WTC11 (cell line): ENCODE measurements at regions not wholly inside any gene's neighbourhood (a gene's known extent, or its start where the extent isn't known, plus 50 kb on each side); places are given as distances from the start of the nearest gene placed in this dataset.

ENCODE experiments used
- ATAC-seq: fragments of 200-7000 bp; cut with Tn5 transposase; 2 replicates; pipeline ENCODE4 v1.10.0; 2021; ENCODE audit warnings: mild to moderate bottlenecking, moderate library complexity
- CTCF ChIA-PET: fragments of 300-600 bp; sonication (Branson Sonifier 250); formaldehyde crosslinking; loops from one replicate; lab custom pipeline; 2021; ENCODE audit warnings: antibody characterized with exemption; lab: Charles Lee
- POLR2A ChIA-PET: fragments of 350-600 bp; sonication (Branson Sonifier 250); formaldehyde crosslinking; loops from one replicate; lab custom pipeline; 2021; ENCODE audit warnings: antibody characterized with exemption; lab: Charles Lee
- DNase-seq: peaks from one replicate; pipeline ENCODE4 v3.0.0; 2021; ENCODE audit warnings: low spot score
- H3K27ac Mint-ChIP-seq: 2 replicates; pipeline ENCODE4 v1.8.0; 2021; ENCODE audit warnings: mixed read lengths
- H3K27me3 Mint-ChIP-seq: 2 replicates; pipeline ENCODE4 v1.8.0; 2021; ENCODE audit warnings: low read depth, mild to moderate bottlenecking, moderate library complexity, mixed read lengths
- H3K36me3 Mint-ChIP-seq: 2 replicates; pipeline ENCODE4 v1.8.0; 2021; ENCODE audit warnings: mixed read lengths
- H3K4me1 Mint-ChIP-seq: 2 replicates; pipeline ENCODE4 v1.8.0; 2022; ENCODE audit warnings: mixed read lengths
- H3K4me3 Mint-ChIP-seq: 2 replicates; pipeline ENCODE4 v1.8.0; 2021; ENCODE audit warnings: mild to moderate bottlenecking, moderate library complexity, mixed read lengths
- H3K9me3 Mint-ChIP-seq: 2 replicates; pipeline ENCODE4 v1.8.0; 2021; ENCODE audit warnings: mixed read lengths
- CREM ChIP-seq: sonication (generic); formaldehyde crosslinking; IDR thresholded peaks from 2 replicates; pipeline ENCODE4 v1.8.1; 2022; ENCODE audit warnings: mild to moderate bottlenecking, missing genetic modification reagents, moderate library complexity
- ELF4 ChIP-seq: sonication (generic); formaldehyde crosslinking; IDR thresholded peaks from 2 replicates; pipeline ENCODE4 v1.8.1; 2022; ENCODE audit warnings: low read depth, mild to moderate bottlenecking, moderate library complexity, missing genetic modification reagents
- EMX1 ChIP-seq: fragments of 250-450 bp; sonication (Bioruptor Pico); IDR thresholded peaks from 2 replicates; pipeline ENCODE4 v1.8.0; 2021; ENCODE audit warnings: mild to moderate bottlenecking
- ESRRA ChIP-seq: sonication (generic); formaldehyde crosslinking; IDR thresholded peaks from 2 replicates; pipeline ENCODE4 v1.8.1; 2022; ENCODE audit warnings: mild to moderate bottlenecking, missing genetic modification reagents, borderline replicate concordance
- FOXJ3 ChIP-seq: sonication (generic); formaldehyde crosslinking; IDR thresholded peaks from 2 replicates; pipeline ENCODE4 v1.9.0; 2021; ENCODE audit warnings: missing genetic modification reagents, mild to moderate bottlenecking, borderline replicate concordance
- GRHL2 ChIP-seq: fragments of 250-450 bp; sonication (Bioruptor Pico); IDR thresholded peaks from 2 replicates; pipeline ENCODE4 v1.8.0; 2022; ENCODE audit warnings: mild to moderate bottlenecking, moderate library complexity; ENCODE audit not compliant: insufficient replicate concordance, severe bottlenecking
- GTF2I ChIP-seq: fragments of 250-450 bp; sonication (Bioruptor Pico); conservative IDR thresholded peaks from 2 replicates; pipeline ENCODE4 v1.4.0; 2021; ENCODE audit warnings: mild to moderate bottlenecking
- MXD4 ChIP-seq: fragments of 250-450 bp; sonication (Bioruptor Pico); IDR thresholded peaks from 2 replicates; pipeline ENCODE4 v1.8.0; 2021; ENCODE audit warnings: mild to moderate bottlenecking, moderate library complexity, borderline replicate concordance
- NFATC4 ChIP-seq: fragments of 250-450 bp; sonication (Bioruptor Pico); IDR thresholded peaks from 2 replicates; pipeline ENCODE4 v1.9.0; 2021; ENCODE audit warnings: mild to moderate bottlenecking
- NR1H2 ChIP-seq: sonication (generic); formaldehyde crosslinking; IDR thresholded peaks from 2 replicates; pipeline ENCODE4 v1.9.0; 2021; ENCODE audit warnings: mild to moderate bottlenecking, moderate library complexity, missing genetic modification reagents
- NR2C2 ChIP-seq: sonication (generic); formaldehyde crosslinking; IDR thresholded peaks from 2 replicates; pipeline ENCODE4 v1.8.0; 2022; ENCODE audit warnings: mild to moderate bottlenecking, missing genetic modification reagents
- RELA ChIP-seq: sonication (generic); formaldehyde crosslinking; IDR thresholded peaks from 2 replicates; pipeline ENCODE4 v1.8.1; 2022; ENCODE audit warnings: missing genetic modification reagents, mild to moderate bottlenecking, borderline replicate concordance
- SOX15 ChIP-seq: fragments of 250-450 bp; sonication (Bioruptor Pico); IDR thresholded peaks from 2 replicates; pipeline ENCODE4 v1.9.0; 2021; ENCODE audit warnings: mild to moderate bottlenecking
- SP1 ChIP-seq: sonication (generic); formaldehyde crosslinking; conservative IDR thresholded peaks from 2 replicates; pipeline ENCODE4 v1.8.1; 2022; ENCODE audit warnings: missing genetic modification reagents
- TP53 ChIP-seq: sonication (generic); formaldehyde crosslinking; IDR thresholded peaks from 2 replicates; pipeline ENCODE4 v1.8.1; 2023; ENCODE audit warnings: mild to moderate bottlenecking, missing genetic modification reagents
- ZNF219 ChIP-seq: sonication (generic); formaldehyde crosslinking; IDR thresholded peaks from 2 replicates; pipeline ENCODE4 v1.8.0; 2023; ENCODE audit warnings: missing genetic modification reagents, mild to moderate bottlenecking, borderline replicate concordance
- ZNF232 ChIP-seq: sonication (generic); formaldehyde crosslinking; IDR thresholded peaks from 2 replicates; pipeline ENCODE4 v1.8.0; 2022; ENCODE audit warnings: mild to moderate bottlenecking, missing genetic modification reagents
- ZNF263 ChIP-seq: sonication (generic); formaldehyde crosslinking; IDR thresholded peaks from 2 replicates; pipeline ENCODE4 v1.8.1; 2022; ENCODE audit warnings: low read depth, mild to moderate bottlenecking, moderate library complexity, missing genetic modification reagents
- ZNF671 ChIP-seq: fragments of 250-450 bp; sonication (Bioruptor Pico); IDR thresholded peaks from 2 replicates; pipeline ENCODE4 v1.8.0; 2021; ENCODE audit warnings: mild to moderate bottlenecking
- TF ChIP-seq, protein P1 (sequence below): sonication (generic); formaldehyde crosslinking; IDR thresholded peaks from 2 replicates; pipeline ENCODE4 v1.8.1; 2022; ENCODE audit warnings: mild to moderate bottlenecking, missing genetic modification reagents, moderate library complexity, borderline replicate concordance
- TF ChIP-seq, protein P2 (sequence below): fragments of 250-450 bp; sonication (Bioruptor Pico); IDR thresholded peaks from 2 replicates; pipeline ENCODE4 v1.9.0; 2021; ENCODE audit warnings: moderate library complexity, mild to moderate bottlenecking, inconsistent platforms, borderline replicate concordance
- TF ChIP-seq, protein P3 (sequence below): sonication (generic); formaldehyde crosslinking; IDR thresholded peaks from 2 replicates; pipeline ENCODE4 v1.8.1; 2023; ENCODE audit warnings: mild to moderate bottlenecking, missing genetic modification reagents

DNA sequence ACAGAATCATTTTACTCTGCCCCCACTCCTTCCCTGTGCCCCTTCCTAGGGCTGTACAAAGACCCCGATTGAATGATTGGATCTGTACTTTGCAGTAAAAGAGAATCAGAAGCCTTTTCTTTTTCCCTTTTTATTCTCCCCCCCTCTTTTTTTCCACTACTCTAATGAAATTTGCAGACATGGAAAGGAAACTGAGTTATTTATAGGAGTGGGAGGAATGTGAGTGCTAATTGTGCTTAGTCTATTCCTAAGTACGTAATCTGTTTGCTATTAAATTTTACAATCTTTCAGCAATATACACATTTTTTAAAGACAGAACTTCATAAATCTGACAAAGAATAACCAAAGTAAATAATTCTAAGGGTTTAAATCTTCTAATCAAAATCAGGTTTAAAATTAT is 314.3 kb downstream of the MAP2K6 start:
- CTCF ChIA-PET, result no interaction called here
- no peaks in the 10 kb centered on the region for H3K27me3 Mint-ChIP-seq
- TF ChIP-seq MXD4 (CRISPR knock-in tag), result no peak
- TF ChIP-seq ZNF219 (CRISPR knock-in tag), result no peak
- no peak for TF ChIP-seq FOXJ3
- TF ChIP-seq, protein P1, sequence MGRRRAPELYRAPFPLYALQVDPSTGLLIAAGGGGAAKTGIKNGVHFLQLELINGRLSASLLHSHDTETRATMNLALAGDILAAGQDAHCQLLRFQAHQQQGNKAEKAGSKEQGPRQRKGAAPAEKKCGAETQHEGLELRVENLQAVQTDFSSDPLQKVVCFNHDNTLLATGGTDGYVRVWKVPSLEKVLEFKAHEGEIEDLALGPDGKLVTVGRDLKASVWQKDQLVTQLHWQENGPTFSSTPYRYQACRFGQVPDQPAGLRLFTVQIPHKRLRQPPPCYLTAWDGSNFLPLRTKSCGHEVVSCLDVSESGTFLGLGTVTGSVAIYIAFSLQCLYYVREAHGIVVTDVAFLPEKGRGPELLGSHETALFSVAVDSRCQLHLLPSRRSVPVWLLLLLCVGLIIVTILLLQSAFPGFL (CRISPR knock-in tag), result no peak
- TF ChIP-seq, all 79 proteins: peak for 0
- Mint-ChIP-seq H3K36me3 (no peaks in the 10 kb centered on the region), H3K4me3 (no peak overlapping the region), H3K9me3 (no peaks in the 10 kb centered on the region), H3K27ac (no peak overlapping the region), H3K4me1 (no peaks in the 10 kb centered on the region)
- POLR2A ChIA-PET, result no interaction called here
- ATAC-seq (no peak), DNase-seq (no peak)

DNA sequence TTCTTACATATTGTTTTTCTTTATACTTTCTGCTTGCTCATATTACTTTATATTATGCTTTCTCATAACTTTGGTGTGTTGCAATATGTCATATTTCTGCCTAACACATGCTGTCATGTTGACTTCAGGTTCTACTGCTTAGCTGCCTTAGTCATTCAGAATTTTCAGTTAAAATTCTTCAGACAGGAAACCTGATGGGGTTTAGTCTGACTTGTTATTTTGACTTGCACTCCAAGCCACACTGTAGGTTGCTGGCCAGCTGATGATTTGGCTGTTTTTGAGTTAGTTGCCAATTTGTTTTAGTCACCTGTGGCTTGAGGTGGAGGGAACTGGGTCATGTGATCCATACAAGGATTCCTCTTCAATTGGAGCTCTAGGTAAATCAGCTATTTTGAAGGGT is 315.4 kb downstream of the MAP2K6 start:
- CTCF ChIA-PET, result no interaction called here

DNA sequence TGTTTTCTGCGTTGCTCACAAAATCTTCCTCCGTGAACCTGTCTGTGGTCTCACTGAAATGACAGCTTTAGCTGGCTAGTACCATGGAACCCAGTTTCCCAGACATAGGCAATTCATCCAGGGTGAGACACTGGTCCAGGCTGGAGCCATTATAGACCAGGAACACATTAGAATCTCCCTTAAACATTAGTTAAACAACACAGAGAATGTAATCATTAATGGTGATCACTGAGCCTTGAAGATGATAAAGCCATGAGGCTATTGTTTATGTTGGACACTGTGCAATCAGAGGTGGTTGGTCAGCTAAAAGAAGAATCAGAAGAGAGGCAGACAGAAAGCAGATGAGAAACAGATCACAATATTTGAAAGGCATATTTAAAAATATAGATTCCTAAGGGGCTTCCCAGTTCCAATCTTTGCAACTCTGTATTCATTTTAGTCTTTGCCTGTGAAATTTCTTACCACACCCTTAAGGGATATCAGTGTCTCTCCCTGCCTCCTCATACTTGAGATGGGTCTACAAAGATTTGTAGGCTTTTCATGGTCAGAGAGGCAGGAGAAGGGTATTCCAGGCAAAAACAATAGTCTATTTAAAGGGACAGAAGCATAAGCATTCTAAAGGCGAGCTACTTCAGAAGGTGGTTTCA is 317.9 kb downstream of the MAP2K6 start:
- CTCF ChIA-PET, result no interaction called here
- TF ChIP-seq, protein P2, sequence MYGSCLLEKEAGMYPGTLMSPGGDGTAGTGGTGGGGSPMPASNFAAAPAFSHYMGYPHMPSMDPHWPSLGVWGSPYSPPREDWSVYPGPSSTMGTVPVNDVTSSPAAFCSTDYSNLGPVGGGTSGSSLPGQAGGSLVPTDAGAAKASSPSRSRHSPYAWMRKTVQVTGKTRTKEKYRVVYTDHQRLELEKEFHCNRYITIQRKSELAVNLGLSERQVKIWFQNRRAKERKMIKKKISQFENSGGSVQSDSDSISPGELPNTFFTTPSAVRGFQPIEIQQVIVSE (CRISPR knock-in tag), result no peak
- TF ChIP-seq ZNF263 (CRISPR knock-in tag) (no peak), GRHL2 (CRISPR knock-in tag) (no peak), ELF4 (CRISPR knock-in tag) (no peak), EMX1 (CRISPR knock-in tag) (no peak), TP53 (CRISPR knock-in tag) (no peak), NR2C2 (CRISPR knock-in tag) (no peak), ZNF232 (CRISPR knock-in tag) (no peak), CREM (no peak), RELA (CRISPR knock-in tag) (no peak), NFATC4 (CRISPR knock-in tag) (no peak), SOX15 (CRISPR knock-in tag) (no peak), ZNF219 (CRISPR knock-in tag) (no peak), GTF2I (CRISPR knock-in tag) (no peak), NR1H2 (no peak)
- TF ChIP-seq, protein P1 (CRISPR knock-in tag), result no peak
- TF ChIP-seq, protein P3, sequence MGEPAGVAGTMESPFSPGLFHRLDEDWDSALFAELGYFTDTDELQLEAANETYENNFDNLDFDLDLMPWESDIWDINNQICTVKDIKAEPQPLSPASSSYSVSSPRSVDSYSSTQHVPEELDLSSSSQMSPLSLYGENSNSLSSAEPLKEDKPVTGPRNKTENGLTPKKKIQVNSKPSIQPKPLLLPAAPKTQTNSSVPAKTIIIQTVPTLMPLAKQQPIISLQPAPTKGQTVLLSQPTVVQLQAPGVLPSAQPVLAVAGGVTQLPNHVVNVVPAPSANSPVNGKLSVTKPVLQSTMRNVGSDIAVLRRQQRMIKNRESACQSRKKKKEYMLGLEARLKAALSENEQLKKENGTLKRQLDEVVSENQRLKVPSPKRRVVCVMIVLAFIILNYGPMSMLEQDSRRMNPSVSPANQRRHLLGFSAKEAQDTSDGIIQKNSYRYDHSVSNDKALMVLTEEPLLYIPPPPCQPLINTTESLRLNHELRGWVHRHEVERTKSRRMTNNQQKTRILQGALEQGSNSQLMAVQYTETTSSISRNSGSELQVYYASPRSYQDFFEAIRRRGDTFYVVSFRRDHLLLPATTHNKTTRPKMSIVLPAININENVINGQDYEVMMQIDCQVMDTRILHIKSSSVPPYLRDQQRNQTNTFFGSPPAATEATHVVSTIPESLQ (CRISPR knock-in tag), result no peak
- ATAC-seq, result no peak

More for the DNA sequence above, 315.4 kb downstream of the MAP2K6 start:
- no peak for DNase-seq
- POLR2A ChIA-PET, result no interaction called here
- no peak for TF ChIP-seq ESRRA (CRISPR knock-in tag)
- no peak for TF ChIP-seq ZNF671
- no peak for TF ChIP-seq GTF2I (CRISPR knock-in tag)
- TF ChIP-seq SP1 (CRISPR knock-in tag), result no peak
- Mint-ChIP-seq H3K27me3 (no peaks in the 10 kb centered on the region), H3K36me3 (no peaks in the 10 kb centered on the region), H3K4me1 (no peaks in the 10 kb centered on the region), H3K4me3 (no peak overlapping the region), H3K27ac (no peak overlapping the region), H3K9me3 (no peaks in the 10 kb centered on the region)
- ATAC-seq, result no peak

More for the DNA sequence above, 317.9 kb downstream of the MAP2K6 start:
- Mint-ChIP-seq H3K27ac (no peak overlapping the region), H3K4me1 (no peaks in the 10 kb centered on the region), H3K27me3 (no peaks in the 10 kb centered on the region; the same call in 1 of the 2 replicates), H3K9me3 (peaks cover 15% of the 10 kb centered on the region), H3K4me3 (no peak overlapping the region), H3K36me3 (no peaks in the 10 kb centered on the region)
- no peak for DNase-seq
- POLR2A ChIA-PET, result no interaction called here
